ENCODE measurements at regions not wholly inside any gene's neighbourhood (a gene's known extent, or its start where the extent isn't known, plus 50 kb on each side); places are given as distances from the start of the nearest gene placed in this dataset.

GRCh38 chr11:134905928-134906327, 493.9 kb upstream of the B3GAT1 start:
- no peak for DNase-seq

DNA sequence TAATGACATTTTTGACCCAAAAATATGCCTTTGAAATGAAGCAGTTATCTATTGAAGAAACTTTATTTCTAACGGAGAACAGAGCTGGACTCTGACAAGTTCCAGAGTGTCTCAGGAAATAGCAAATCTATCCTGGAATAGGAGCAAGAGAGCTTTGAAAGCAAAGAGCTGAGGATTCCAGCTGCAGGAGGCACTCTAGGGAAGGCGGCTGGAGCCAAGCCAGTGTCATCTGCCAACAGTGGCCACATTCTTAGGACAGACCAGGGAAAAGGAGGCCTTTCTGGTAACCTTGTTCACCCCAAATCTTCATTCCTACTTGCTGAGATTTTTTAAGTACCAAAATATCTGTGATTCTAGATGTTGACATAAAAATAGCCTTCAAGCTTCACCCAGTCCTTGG, 493.5 kb upstream of the B3GAT1 start:
- DNase-seq: no peak

- DNase-seq: no peak
Observed at GRCh38 chr11:134904103-134904790, 492.2 kb upstream of the B3GAT1 start.

- no peak for DNase-seq
Observed at GRCh38 chr11:134901955-134902918, 490.2 kb upstream of the B3GAT1 start.

DNA sequence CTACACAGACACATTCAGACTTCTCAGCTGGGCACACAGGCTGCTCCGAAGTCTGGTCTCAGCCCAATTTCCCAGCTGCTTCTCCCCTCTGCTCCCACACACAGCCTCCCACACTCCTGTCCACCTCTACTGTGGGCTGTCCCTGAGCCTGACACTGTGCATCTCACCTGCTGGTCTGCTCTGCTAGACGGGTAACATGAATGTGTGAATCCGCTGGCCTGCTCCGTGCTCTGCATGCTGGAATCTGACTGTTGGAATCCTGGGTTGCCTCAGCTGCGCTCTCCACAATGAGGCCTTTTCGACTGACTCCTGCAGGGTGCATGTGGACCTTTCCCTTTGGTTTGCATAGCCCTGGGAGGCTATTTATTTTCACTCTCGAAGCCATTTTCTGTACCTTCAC, 489.5 kb upstream of the B3GAT1 start:
- DNase-seq: no peak

- DNase-seq: no peak
Observed at GRCh38 chr11:134893810-134894685, 482.0 kb upstream of the B3GAT1 start.

- no peak for DNase-seq
Observed at GRCh38 chr11:134890446-134890845, 478.4 kb upstream of the B3GAT1 start.

GRCh38 chr11:134889832-134890231, 477.8 kb upstream of the B3GAT1 start:
- no peak for DNase-seq

DNA sequence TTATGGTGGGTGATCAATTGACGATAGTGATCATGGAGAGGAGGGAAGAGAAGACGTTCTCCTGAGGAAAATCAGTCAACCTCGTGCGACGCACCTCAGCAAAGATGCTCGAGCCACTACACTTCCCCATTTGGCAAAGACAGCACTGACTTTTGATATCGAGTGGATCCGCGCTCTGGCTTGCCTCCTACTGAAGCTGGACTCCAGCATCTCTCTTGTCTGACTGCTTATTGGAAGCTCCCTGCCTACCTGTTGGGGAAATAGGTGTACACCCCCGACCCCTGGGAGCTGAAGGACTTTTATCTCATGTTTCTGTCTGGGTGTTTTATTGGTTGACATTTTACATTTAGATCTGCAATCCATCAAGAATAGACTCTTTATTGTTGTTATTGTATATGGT, 476.8 kb upstream of the B3GAT1 start:
- DNase-seq: no peak

- DNase-seq: no peak
Observed at GRCh38 chr11:134887896-134888295, 475.9 kb upstream of the B3GAT1 start.

GRCh38 chr11:134883484-134883883, 471.4 kb upstream of the B3GAT1 start:
- no peak for DNase-seq

DNA sequence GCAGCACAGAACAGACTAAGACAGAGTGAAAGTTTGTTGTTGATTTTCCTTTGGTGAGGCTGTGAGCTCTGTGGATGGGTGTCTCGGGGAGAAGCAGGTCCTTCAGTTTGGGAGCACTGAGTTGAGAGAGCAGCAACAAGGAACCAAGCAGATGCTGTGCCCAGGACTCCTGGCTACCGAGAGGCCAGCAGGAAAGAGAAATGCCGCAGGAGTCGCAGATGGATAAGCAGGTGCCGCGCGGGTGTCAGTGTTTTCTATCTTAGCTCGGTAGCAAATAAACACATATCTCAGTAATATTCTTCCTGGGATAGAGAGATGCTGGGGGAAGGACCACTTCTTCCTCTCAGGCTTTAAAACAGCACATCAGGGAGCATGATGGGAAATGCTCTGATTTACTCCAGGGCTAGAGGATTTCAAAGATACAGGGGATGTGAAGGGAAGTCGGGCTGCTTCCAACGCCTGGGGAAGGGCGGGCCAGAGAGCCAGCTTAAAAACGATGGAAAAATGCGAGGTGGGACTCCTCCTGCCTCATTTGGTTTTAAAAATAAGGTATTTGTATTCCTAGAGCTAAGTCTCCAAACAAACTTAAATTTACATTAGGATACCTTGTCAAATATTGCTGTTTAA, 470.7 kb upstream of the B3GAT1 start:
- DNase-seq: no peak

DNA sequence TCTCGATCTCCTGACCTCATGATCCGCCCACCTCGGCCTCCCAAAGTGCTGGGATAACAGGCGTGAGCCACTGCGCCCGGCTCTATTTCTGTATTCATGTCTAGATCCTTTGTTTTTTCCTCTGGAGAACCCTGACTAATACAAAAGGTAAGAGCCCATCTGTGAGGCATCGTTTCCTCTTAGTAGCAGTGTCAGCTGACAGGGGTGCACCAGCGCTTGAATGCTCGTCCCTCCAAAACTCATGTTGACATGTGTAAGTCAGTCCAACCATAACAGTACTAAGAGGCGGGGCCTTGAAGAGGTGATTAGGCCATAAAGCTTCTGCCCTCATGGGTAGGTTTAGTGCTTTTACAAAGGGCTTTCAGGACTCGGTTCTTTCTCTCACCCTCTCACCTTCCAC, 470.1 kb upstream of the B3GAT1 start:
- DNase-seq: no peak

DNA sequence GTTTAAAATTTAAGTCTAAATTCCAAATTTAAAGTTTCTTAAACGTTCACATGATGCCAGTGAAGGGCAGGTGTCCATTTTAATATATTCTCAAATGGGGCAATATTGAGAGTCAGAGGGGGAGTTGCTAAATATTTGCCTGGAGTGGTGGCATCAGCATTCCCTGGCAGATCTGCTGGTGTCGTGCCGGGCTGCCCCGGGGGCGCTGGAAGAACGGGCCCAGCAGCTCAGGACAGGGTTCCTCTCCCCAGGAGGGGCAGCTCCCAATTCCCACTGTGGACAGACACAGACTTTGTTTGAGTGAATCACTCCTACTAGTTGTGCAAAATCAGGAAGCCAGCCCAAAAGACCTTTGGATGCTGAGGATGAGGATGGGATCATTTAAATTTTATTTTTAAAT, 468.7 kb upstream of the B3GAT1 start:
- DNase-seq: no peak

GRCh38 chr11:134879931-134880330, 467.9 kb upstream of the B3GAT1 start:
- no peak for DNase-seq

DNA sequence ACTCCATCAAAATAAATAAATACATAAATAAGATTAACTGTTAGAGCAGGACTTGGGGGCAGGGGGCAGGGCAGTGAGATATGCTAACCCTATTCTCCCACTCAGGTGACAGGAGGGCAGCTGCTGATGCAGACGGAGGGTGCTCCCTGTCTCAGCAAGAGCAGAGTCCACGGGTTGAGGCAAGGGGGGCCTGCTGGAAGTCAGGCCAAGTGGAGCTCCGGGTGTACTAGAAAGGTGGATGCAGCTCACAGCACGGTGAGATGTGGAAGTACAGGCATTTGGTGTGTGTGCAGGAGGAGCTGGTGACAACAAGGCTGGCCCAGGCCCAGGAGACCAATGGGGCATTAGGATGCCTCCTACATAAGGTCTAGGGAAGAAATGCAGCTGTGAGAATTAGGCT, 467.3 kb upstream of the B3GAT1 start:
- DNase-seq: no peak

- no peak for DNase-seq
Observed at GRCh38 chr11:134878785-134879184, 466.7 kb upstream of the B3GAT1 start.

GRCh38 chr11:134876226-134876625, 464.2 kb upstream of the B3GAT1 start:
- DNase-seq: no peak

- no peak for DNase-seq
Observed at GRCh38 chr11:134866981-134867675, 455.1 kb upstream of the B3GAT1 start.

DNA sequence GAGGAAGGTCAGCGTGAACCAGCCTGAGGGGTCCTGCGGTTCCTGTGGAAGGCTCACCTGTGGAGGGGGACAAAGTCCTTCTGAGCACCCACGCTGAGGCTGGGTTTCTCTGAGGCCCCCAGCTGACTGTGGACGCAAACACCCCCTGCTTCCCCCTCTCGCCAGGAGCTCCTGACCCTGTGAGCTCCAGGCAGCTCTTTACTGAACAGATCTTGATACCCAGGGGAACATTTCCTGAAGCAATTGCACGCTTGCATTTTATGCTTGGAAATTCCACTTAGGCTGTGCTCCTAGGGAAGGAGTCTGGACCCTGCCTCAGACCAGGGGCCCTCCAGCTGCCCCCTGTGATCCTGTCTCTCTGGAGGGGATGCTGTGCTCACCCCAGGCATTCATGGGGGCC, 454.2 kb upstream of the B3GAT1 start:
- no peak for DNase-seq

GRCh38 chr11:134864968-134865305, 452.9 kb upstream of the B3GAT1 start:
- DNase-seq: no peak

Data from SHP77 treated with DMSO at 0.1 percent for 48 hours (cell line).